HG03575 (cell line): ENCODE measurements at regions not wholly inside any gene's neighbourhood (a gene's known extent, or its start where the extent isn't known, plus 50 kb on each side); places are given as distances from the start of the nearest gene placed in this dataset.

Experiments
- ATAC-seq: cut with Tn5 transposase; IDR thresholded peaks from one replicate; pipeline ENCODE4 v1.9.1; 2021; ENCODE audit not compliant: unreplicated experiment, insufficient number of reproducible peaks, low FRiP score; ENCODE audit errors: extremely low read depth

DNA sequence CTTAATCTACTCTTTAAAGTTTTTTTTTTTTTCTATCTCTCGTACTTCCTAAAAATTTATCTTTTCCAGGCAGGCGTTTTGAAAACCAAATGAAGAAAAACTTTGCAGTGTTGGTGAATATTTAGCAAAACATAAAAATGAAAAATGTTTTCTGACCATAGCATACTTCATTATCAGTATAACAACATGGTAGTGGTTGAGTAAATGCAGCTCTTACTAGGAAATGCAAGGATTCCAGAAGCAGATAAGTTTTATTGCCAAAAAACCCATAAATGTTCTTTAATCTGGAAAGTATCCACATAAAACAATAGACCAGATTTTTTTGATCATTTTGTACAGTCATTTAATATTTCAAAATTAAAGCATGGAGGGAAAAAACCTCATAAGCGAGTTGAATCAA is 136.9 kb upstream of the GUCY1A1 start:
- no peak for ATAC-seq

DNA sequence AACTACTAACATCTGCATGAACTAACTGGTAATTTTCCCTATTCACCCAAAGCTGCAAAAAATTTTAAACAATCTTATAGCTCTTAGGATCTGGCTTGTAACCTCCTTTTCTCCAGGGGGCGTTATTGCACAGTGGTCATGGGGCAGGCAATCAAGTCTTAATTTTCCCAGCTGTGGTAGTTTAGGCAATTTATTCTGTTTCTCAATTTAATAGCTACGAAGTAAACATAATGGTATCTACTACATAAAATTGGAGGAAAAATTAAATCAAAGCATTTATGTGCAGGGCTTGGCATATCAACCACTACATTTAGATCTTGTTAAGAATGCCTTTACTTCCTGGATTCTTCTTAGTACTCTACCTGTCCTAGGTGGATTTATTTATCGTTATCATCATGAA is 137.4 kb upstream of the GUCY1A1 start:
- no peak for ATAC-seq

DNA sequence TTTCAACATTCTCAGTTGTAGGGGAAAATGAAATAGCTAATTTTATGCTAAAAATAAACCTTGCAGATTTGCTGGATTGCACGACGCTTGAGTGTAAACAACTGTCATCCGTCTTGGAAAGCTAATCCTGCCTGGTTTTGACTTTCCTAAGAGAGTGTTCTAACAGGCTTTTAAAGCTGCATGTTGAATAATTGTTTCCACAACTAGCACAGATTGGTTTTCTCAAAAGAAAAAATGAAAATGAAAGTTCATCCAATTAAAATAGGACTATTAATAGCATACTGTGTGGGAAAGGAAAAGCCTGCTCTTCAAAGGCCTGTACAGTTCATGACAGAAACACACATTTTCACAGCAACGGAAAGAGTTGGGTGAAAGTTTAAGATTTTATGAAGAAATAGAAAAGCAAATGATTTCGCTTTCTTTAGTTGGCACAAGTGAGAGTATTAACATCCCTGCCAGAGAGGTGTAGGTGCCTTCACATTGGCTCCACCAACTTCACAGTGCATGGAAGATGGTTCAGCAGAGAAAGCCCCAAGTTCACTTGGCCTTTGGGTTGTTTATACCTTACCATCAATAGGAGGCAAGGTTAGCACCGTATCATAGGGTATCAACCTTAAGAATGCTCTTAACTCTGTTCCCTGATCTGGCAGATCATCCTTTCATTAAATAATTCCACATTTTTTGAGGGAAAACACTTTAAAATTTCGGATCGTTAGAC is 140.0 kb upstream of the GUCY1A1 start:
- ATAC-seq = no peak

DNA sequence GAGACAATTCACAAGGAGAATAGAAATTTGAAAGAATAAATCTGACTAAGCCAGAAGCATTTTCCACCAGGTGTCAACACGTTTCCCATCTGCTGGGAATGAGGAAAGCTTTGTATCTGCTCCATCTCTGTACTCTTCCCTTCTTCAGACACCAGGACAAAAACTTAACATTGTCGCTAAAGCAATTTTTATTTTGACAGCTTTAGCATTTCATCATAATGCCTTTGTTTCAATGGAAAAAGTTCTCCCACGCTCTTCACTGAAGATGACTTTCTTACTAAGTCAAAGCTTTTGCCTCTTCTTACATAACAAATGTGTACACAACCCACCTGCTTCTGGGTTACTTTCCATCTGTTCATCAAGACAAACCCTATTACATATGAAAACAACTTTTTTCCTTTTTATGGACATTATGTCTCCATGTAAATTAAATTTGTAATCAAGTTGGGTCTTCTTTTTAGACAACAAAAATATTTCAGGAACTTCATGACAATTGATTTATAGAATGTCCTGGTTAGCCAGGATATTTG is 141.7 kb upstream of the GUCY1A1 start:
- ATAC-seq = no peak

DNA sequence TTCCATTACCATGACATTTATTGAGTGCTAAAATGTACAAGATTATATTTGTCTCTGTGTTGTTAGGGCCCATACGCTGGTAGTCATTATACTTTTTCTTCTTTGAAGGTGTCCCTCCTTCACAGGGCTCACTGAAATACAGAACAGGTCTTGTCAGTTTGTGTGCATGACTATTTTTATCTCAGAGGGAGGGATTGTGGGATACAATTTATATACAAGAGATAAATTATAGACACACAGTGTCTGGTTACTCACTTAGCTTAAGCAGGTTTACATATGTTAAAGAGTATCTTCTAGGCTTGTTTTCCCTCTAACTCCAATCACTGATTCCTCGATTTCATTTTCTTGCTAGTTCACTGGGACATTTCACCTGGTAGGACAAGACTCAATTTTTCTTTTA is 143.3 kb upstream of the GUCY1A1 start:
- no peak for ATAC-seq

DNA sequence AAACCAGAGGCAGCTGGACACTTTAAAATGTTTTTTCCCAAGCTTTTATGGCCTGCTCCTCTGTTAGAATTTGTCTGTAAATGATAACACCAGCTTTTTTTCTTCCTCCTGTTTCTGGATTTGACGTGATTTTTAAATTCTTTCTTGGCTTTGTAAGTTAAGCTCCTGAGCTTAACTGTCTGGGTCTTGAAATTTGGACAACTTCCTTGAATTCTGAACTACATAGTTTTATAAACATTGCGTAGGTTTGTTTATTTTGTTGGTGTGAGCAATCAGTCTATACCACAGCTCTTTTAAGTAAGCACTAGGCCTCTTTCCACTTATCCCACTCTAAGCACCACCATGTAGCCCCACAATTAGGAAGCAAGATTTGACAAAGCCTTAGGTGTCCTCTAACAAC is 144.4 kb upstream of the GUCY1A1 start:
- no peak for ATAC-seq

DNA sequence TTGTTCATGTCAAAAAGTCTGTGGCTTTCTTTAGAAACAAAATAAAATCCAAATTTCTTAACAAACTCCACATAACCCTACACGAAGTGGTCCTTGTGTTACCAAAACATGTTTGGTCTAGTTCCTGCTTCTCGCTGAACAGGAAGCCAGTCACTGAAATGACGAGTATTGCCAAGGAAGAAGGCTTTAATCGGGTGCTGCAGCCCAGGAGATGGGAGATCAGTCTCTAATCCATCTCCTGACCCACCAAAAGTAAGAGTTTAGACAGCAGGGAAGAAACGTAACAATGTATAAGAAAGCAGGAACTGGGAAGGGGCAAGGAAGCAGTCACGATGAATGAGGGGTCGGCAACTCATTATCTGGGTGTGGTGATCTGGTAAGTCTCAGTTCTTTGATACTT is 144.6 kb upstream of the MAP9 start:
- no peak for ATAC-seq

DNA sequence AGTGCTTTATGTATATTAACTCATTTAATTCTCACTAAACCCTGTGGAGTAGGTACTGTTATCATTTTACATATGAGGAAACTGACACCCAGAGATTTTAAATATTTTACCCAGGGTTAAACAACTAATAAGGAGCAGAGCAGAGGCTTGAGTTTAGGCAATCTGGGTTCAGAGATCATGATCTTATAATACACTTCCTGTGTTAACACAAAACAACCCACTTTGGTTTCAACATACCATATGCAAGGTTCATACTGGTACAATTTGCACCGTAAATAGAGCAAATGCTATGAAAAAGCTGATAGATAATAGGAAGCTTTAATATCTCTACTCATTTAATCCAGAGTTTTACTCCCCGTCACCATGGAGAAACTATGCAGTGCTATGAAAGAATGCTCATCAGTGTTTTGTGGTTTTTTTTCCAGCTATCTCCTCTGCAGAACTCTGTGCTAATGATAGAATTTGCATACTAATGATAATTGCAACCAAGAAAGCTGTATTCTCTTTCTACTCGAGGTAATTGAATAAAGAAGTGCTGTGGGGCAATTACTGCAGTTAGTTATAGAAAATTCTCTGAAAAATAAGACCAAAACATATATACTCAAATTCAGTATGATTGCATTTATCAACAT is 138.8 kb upstream of the MAP9 start:
- ATAC-seq = no peak

DNA sequence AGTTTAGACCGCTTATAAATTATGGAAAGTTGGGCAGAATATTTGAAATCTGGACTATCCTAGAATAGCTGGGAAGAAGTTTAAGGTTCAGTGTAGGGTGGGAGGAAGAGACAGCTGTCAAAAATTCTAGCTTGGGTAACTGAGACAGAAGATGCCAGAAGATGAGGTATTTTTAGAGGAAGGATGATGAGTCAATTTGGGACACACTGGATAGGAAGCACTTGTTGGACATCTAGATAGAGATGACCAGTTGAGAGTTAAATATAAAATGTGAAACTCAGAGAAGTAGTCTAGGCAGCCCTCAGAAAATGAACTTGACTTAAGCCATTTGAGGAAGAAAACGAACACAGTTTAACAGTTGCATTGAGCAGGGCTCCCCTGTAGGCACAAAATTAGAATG is 137.9 kb upstream of the MAP9 start:
- no peak for ATAC-seq

DNA sequence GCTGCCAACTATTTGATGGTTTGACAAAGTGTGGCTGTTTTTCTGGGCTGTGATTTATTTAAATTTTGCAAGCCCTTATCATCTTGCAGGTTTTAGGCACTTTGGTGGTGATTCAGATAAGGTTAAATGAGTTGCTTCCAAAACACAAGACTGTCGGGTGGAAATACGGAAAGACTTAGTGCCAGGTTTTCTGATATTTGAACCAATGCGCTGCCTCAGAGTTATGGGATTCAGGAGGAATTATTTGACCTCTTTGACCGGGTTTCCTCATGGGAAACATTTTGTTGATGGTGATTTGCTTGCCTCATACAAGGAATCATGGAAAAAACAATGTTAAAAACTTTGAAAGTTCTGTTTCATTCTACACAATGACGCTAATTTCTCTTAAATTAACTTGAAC is 136.1 kb upstream of the MAP9 start:
- ATAC-seq = no peak

DNA sequence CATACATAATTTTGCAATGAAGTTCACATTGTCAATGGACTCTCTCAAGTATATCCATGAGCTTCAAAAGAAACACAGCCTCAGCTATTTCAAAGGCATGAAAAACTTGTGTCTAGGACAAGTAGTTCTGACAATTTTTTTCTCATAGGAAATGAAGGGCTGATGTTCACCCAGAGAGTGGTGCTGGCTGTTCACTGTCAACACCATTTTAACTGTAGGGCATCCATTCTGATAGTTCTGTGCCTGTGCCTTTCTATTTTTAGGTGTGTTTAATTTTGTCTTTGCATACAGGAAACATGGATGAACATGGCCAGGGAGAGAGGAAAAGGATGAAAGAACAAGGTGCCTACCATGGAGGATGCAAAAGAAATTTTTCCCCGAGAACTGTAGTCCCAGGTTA is 135.3 kb upstream of the MAP9 start:
- no peak for ATAC-seq

DNA sequence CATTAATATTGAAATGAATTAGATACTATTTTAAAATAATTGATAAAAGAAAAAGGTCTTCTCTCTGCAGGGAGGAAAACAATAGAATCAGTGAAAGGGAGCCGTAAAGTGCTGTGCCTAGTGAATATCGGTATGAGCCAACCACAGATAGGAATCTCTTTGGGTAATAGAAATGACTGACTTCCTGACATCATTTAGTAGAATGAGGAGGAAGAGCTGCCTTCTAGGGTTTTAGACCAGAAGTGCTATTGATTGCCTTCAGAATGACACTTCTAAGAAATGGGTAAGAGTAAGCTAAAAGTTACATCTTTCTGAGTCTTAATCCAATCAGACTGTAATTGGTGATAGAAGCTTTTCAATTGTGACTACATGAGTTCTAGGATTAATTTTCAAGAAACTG is 134.0 kb upstream of the MAP9 start:
- no peak for ATAC-seq

DNA sequence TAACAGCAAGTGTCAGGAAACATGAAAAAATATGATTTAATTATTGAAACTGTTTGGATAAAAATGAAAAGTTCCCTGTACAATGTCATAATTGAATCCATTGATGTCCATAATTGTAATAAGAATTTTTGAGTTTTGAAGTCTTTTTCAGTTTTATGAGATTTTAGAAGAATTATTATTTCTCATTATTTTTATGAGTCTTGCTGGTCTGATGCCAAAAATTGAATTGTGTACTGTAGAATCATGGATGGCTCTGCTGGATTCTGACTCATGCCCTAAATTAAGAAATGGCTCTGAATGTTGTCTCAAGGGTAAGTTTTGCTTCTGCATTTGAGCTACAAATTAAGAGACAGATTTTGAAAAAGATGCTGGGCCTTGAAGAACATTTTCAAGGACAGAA is 132.8 kb upstream of the MAP9 start:
- no peak for ATAC-seq

DNA sequence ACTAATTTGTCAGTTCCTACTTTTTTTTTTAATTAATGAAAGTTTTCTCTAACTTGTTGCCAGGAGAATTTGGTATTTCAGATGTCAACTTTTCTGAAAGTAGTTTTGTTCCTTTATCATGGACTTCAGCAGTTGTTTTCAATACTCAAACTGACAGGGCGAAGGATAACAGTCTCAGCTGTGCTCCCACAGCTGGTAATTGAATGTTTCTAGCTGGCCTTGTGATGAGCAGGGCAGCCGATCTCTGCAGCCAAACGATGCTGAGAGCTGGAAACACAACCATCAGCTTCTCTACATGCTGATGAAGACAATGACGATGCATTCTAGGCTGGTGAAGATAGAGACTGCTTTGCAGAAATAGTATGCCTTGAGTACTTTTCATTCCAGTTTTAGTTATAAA is 130.0 kb upstream of the MAP9 start:
- no peak for ATAC-seq

DNA sequence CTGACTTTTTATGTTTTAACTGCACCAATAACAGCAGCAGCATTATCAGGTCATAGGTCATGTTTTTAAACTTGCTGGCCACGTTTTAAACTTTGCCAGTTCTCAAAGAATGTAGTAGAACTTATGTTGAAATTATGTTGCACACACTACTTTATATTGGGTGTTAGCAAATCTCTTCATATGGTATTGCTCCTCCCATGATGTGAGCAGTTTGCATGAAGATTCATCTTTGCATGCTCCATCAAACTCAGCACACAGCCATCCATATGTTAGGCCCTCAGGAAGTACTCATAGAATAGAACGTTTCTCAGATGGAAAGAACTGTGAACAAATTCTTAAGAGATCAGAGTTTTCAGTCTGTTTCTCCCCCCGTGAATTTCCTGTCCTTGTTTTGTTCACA is 128.6 kb upstream of the MAP9 start:
- no peak for ATAC-seq

DNA sequence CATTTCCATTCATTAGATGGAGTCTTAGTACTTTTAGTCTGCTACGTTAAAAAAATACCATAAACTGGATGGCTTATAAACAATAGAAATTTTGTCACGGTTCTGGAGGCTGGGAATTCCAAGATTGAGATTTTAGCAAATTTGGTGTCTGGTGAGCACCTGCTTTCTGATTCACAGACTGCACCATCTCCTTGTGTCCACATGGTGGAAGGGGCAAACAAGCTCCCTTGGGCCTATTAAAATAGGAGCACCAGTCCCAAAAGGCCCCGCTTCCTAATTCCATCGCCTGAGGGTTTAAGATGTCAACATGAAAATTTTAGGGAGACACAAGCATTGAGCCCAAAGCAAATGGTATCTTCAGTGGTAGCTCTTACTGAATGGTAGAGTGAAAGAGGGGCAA is 120.5 kb upstream of the MAP9 start:
- ATAC-seq = no peak

DNA sequence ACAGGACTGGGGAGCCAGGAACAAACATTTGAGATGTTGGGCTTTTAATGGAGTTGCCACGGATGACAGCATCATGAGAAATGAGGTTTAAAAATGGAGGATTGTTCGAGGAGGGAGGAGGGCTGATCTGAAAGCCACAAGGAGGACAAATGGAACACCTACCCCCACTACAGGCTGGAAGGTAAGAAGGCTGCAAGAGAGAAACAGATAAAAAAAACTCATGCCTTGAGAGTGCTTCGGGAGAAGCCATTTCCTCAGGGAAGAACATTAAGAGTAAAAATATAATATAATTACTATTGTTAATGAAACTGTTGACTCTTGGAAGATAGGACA is 119.5 kb upstream of the MAP9 start:
- ATAC-seq = no peak

DNA sequence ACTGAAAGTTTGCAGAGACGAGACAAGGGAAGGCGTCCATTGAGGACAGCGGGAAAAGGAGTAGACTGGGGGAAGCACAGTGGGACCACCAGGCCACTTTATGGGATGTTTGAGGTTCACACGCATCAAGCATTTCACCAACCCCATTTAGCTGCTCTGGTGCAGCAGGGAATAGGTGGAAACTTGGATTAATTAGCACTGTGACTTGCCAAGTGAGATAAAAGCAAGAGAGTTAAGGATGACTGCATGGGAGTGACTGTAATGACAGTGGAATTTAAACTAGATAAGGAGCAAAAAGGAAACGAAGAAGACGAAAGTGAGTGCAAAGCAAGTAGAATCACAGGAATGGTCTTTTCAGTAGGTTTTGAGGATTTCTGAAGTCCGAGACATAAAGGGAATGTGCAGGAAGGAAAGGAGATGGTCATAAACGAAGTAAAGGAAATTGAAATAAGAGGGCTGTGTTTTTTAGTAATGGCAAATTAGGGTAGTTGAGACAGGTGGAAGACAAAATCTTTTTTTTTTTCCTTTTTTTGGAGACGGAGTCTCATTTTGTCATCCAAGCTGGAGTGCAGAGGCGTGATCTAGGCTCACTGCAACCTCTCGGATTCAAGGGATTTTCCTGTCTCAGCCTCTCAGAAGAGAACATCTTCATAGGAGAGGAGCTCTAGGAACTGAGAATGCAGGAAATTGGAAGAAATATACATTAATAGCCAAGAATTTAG is 119.0 kb upstream of the MAP9 start:
- no peak for ATAC-seq

DNA sequence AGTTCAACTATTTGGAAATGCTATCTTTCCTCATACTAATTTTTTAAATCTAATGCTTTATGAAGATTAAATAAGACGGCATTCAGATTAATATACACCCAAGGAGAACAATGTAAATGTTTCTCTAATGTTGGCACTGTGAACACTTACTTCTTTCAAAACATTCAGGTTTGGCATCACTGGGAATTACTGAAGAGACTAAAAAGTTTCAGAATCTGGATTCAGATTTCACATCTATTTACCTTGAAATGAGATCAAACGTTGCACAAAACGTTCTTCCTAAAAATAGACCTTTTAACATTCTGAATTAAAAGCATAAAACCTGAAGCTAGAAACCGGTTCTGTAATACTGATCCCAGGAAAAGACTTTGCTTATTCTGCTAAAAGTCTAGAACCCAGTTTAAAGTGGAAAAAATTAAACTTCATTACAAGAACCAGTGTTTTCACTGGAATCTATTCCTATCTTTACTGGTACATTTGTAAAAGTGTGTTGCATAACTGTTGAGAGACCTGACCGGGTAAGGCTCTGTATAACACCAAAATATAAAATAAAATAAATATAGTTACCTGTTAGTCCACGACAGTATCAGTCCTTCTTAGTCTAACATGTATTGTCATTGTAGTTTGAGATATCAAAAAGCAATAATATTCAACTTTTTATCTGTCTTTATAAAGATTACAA is 117.4 kb upstream of the MAP9 start:
- no peak for ATAC-seq
